Stimulated activated CD8-positive, alpha-beta memory T cell treated with anti-CD3 and anti-CD28 coated beads, Interleukin-12 subunit alpha, Interleukin-12 subunit beta, amount 100 ng/mL, for 1 hour (primary cell): ENCODE measurements at regions not wholly inside any gene's neighbourhood (a gene's known extent, or its start where the extent isn't known, plus 50 kb on each side); places are given as distances from the start of the nearest gene placed in this dataset.
"Not testable (repeated sequence)": the region's sequence is repeated elsewhere in the genome, so short reads cannot be mapped to it uniquely, and the experiment has no call there.

Experiments
- DNase-seq: peaks from one replicate; pipeline ENCODE4 v3.0.0-alpha.2; 2020; ENCODE audit warnings: low read depth

GRCh38 chr3:66552846-66553245 lies 52.0 kb upstream of the LRIG1 start:
- no peak for DNase-seq

- DNase-seq: no peak
These were observed 52.8 kb upstream of the LRIG1 start for GRCh38 chr3:66553441-66554113.

GRCh38 chr3:66554178-66554577 lies 53.4 kb upstream of the LRIG1 start:
- DNase-seq: no peak

GRCh38 chr3:66555214-66555844 lies 54.5 kb upstream of the LRIG1 start:
- no peak for DNase-seq

GRCh38 chr3:66557170-66557569 lies 56.3 kb upstream of the LRIG1 start:
- DNase-seq: no peak

GRCh38 chr3:66559924-66560323 lies 59.1 kb upstream of the LRIG1 start:
- DNase-seq: not testable (repeated sequence)

- no peak for DNase-seq
These were observed 60.5 kb upstream of the LRIG1 start for GRCh38 chr3:66561367-66561766.

GRCh38 chr3:66565301-66565700 lies 64.5 kb upstream of the LRIG1 start:
- no peak for DNase-seq

GRCh38 chr3:66567077-66567476 lies 66.3 kb upstream of the LRIG1 start:
- no peak for DNase-seq

GRCh38 chr3:66572090-66572675 lies 71.4 kb upstream of the LRIG1 start:
- no peak for DNase-seq

- no peak for DNase-seq
These were observed 72.3 kb upstream of the LRIG1 start for GRCh38 chr3:66572938-66573710.

- no peak for DNase-seq
These were observed 73.3 kb upstream of the LRIG1 start for GRCh38 chr3:66574091-66574490.

GRCh38 chr3:66577426-66578203 lies 76.8 kb upstream of the LRIG1 start:
- DNase-seq: no peak

GRCh38 chr3:66581256-66581655 lies 80.4 kb upstream of the LRIG1 start:
- DNase-seq: no peak

- peak; percentile 27 for DNase-seq
These were observed 82.0 kb upstream of the LRIG1 start for GRCh38 chr3:66582721-66583423.

- no peak for DNase-seq
These were observed 82.7 kb upstream of the LRIG1 start for GRCh38 chr3:66583424-66584040.

GRCh38 chr3:66585520-66586095 lies 84.8 kb upstream of the LRIG1 start:
- no peak for DNase-seq

- no peak for DNase-seq
These were observed 86.0 kb upstream of the LRIG1 start for GRCh38 chr3:66586853-66587252.

- no peak for DNase-seq
These were observed 87.6 kb upstream of the LRIG1 start for GRCh38 chr3:66588340-66588847.

GRCh38 chr3:66592016-66592761 lies 91.4 kb upstream of the LRIG1 start:
- no peak for DNase-seq
